ENCODE measurements at regions not wholly inside any gene's neighbourhood (a gene's known extent, or its start where the extent isn't known, plus 50 kb on each side); places are given as distances from the start of the nearest gene placed in this dataset.

DNA sequence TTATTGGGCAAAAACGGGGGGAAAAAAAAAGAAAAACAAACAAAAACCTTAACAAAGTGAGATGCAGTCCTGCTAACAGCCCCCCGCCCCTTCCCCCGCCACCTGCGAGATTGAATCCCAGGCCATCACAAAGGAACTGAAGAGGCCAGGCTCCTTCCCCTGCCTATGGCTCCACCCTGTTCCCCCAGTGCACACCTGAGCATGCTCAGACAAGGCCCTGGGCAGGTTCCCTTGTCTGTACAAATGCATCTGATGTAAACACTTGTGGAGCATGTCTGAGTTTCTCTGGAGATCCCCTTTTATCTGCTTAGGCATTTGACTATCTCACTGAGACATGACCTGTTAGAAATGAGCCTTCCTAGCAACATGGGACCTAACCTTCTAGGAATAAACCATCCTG lies 983.7 kb upstream of the PABPC4L start:
- WGBS, 3 donors: 52 to 72% (median 65%) methylated on average over 4 of the region's 4 CpGs
- FAIRE-seq (no peak), DNase-seq (no peak)
- H3K36me3 ChIP-seq (ENCODE audit: control insufficient read depth in 3 of 3, insufficient read depth in 2 of 3, low read depth in 1 of 3, low read length in 3 of 3): no peaks in the 10 kb centered on the region
- H3K4me3 ChIP-seq (ENCODE audit: low read depth in 1 of 3, low read length in 3 of 3): no peak overlapping the region
- H3K27ac ChIP-seq (ENCODE audit: low read depth in 1 of 3, low read length in 2 of 3): no peak overlapping the region
- peaks cover 0 to 8% of the 10 kb centered on the region in 2 donors for H3K9me3 ChIP-seq (ENCODE audit: control insufficient read depth in 2 of 2, insufficient read depth in 1 of 2, low read depth in 1 of 2, low read length in 1 of 2)
- no peaks in the 10 kb centered on the region for H3K27me3 ChIP-seq (ENCODE audit: control insufficient read depth in 3 of 3, insufficient read depth in 3 of 3, low read length in 3 of 3)
- no peaks in the 10 kb centered on the region for H3K4me1 ChIP-seq (ENCODE audit: control insufficient read depth in 3 of 3, insufficient read depth in 2 of 3, low read depth in 1 of 3, low read length in 2 of 3)

DNA sequence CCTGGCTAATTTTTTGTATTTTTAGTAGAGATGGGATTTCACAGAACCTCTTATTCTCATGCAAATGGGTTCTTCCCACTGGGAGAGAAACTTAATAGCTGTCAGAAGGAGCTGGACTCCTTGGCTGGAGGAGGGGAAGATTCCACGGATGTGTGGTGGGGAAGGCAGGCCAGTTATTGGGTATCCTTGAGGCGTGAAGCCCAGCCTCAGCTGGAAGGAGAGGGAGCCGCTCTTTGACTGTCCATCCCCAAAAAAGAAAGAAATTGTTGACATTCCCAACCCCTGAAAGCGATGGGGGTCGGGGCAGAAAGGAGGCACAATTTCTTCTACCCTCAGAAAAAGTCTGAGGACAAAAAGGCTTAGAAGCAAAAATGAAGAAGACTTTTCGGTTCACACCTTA lies 983.1 kb upstream of the PABPC4L start:
- Histone ChIP-seq H3K9me3 (ENCODE audit: control insufficient read depth in 2 of 2, insufficient read depth in 1 of 2, low read depth in 1 of 2, low read length in 1 of 2) (peaks cover 0 to 8% of the 10 kb centered on the region in 2 donors), H3K27me3 (ENCODE audit: control insufficient read depth in 3 of 3, insufficient read depth in 3 of 3, low read length in 3 of 3) (no peaks in the 10 kb centered on the region), H3K4me3 (ENCODE audit: low read depth in 1 of 3, low read length in 3 of 3) (no peak overlapping the region), H3K4me1 (ENCODE audit: control insufficient read depth in 3 of 3, insufficient read depth in 2 of 3, low read depth in 1 of 3, low read length in 2 of 3) (no peaks in the 10 kb centered on the region), H3K36me3 (ENCODE audit: control insufficient read depth in 3 of 3, insufficient read depth in 2 of 3, low read depth in 1 of 3, low read length in 3 of 3) (no peaks in the 10 kb centered on the region), H3K27ac (ENCODE audit: low read depth in 1 of 3, low read length in 2 of 3) (no peak overlapping the region)
- FAIRE-seq: no peak
- 72 to 80% (median 72%) methylated on average over 6 of the region's 6 CpGs for WGBS, 3 donors
- DNase-seq: no peak

DNA sequence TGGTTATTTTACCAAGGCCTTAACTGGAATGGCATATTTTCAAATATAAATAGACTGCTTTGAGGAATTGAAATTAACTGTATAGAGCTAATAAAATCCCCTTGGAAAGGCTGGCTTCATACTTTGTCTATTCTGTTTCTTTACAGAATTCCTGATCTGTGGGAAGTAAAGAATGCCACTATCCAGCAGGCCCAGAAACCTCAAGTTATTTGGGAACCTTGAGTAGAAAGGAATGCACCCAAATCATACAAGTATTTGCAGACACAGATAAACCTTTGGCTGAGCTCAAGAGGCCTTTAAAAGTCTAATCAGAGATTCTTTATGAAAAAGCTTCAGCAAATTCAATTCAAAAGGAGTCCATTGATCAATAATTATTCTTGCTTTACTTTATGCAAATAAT lies 975.7 kb upstream of the PABPC4L start:
- Histone ChIP-seq H3K27ac (ENCODE audit: low read depth in 1 of 3, low read length in 2 of 3) (no peak overlapping the region), H3K36me3 (ENCODE audit: control insufficient read depth in 3 of 3, insufficient read depth in 2 of 3, low read depth in 1 of 3, low read length in 3 of 3) (no peaks in the 10 kb centered on the region), H3K4me3 (ENCODE audit: low read depth in 1 of 3, low read length in 3 of 3) (no peak overlapping the region), H3K9me3 (ENCODE audit: control insufficient read depth in 2 of 2, insufficient read depth in 1 of 2, low read depth in 1 of 2, low read length in 1 of 2) (no peaks in the 10 kb centered on the region), H3K27me3 (ENCODE audit: control insufficient read depth in 3 of 3, insufficient read depth in 3 of 3, low read length in 3 of 3) (no peaks in the 10 kb centered on the region), H3K4me1 (ENCODE audit: control insufficient read depth in 3 of 3, insufficient read depth in 2 of 3, low read depth in 1 of 3, low read length in 2 of 3) (no peaks in the 10 kb centered on the region)
- FAIRE-seq (no peak), DNase-seq (no peak)

DNA sequence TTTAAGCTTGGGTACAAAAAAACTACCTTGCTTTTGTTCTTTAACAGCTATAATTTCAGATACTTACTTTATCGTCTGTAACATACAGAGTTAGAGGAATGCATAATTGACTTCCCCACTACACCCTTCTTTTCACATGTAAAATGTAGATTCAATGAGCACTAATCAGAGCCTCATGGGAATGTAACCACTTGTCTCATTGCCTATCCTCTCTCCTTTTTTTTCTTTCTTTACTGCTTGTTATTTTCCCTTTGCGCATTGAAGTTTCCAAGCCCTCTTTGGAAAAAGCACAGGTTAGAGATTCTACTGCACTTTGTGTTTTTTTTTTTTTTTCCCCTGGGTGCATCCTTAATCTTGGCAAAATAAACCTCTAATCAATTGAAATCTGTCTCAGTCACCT lies 965.1 kb upstream of the PABPC4L start:
- H3K9me3 ChIP-seq (ENCODE audit: control insufficient read depth in 2 of 2, insufficient read depth in 1 of 2, low read depth in 1 of 2, low read length in 1 of 2): no peaks in the 10 kb centered on the region
- 65 to 89% (median 73%) methylated on average over 2 of the region's 2 CpGs for WGBS, 3 donors
- H3K36me3 ChIP-seq (ENCODE audit: control insufficient read depth in 3 of 3, insufficient read depth in 2 of 3, low read depth in 1 of 3, low read length in 3 of 3): no peaks in the 10 kb centered on the region
- no peak overlapping the region for H3K27ac ChIP-seq (ENCODE audit: low read depth in 1 of 3, low read length in 2 of 3)
- H3K4me1 ChIP-seq (ENCODE audit: control insufficient read depth in 3 of 3, insufficient read depth in 2 of 3, low read depth in 1 of 3, low read length in 2 of 3): no peaks in the 10 kb centered on the region
- DNase-seq (no peak), FAIRE-seq (no peak)
- no peak overlapping the region for H3K4me3 ChIP-seq (ENCODE audit: low read depth in 1 of 3, low read length in 3 of 3)
- no peaks in the 10 kb centered on the region for H3K27me3 ChIP-seq (ENCODE audit: control insufficient read depth in 3 of 3, insufficient read depth in 3 of 3, low read length in 3 of 3)

DNA sequence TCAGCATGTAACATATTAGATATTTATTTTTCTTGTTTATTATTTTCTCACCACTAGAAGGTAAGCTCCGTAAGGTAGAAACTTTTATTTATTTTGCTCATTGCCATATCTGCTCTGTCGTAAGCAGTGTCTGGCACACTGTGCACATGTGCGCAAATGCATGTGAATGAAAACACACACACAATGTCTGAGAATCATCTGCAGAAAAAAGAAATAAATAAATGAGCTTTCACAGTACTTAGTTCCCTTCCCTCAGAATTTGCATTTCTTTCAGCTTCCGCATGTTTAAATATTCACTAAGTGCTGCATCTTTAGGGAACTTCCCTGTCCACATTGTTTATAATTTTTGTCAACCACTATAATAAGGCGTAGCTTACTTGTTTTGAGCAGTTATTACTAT lies 963.0 kb upstream of the PABPC4L start:
- Histone ChIP-seq H3K27ac (ENCODE audit: low read depth in 1 of 3, low read length in 2 of 3) (no peak overlapping the region), H3K27me3 (ENCODE audit: control insufficient read depth in 3 of 3, insufficient read depth in 3 of 3, low read length in 3 of 3) (no peaks in the 10 kb centered on the region), H3K4me3 (ENCODE audit: low read depth in 1 of 3, low read length in 3 of 3) (no peak overlapping the region), H3K9me3 (ENCODE audit: control insufficient read depth in 2 of 2, insufficient read depth in 1 of 2, low read depth in 1 of 2, low read length in 1 of 2) (no peaks in the 10 kb centered on the region), H3K36me3 (ENCODE audit: control insufficient read depth in 3 of 3, insufficient read depth in 2 of 3, low read depth in 1 of 3, low read length in 3 of 3) (no peaks in the 10 kb centered on the region), H3K4me1 (ENCODE audit: control insufficient read depth in 3 of 3, insufficient read depth in 2 of 3, low read depth in 1 of 3, low read length in 2 of 3) (no peaks in the 10 kb centered on the region)
- 74 to 83% (median 77%) methylated on average over 5 of the region's 5 CpGs for WGBS, 3 donors
- no peak for FAIRE-seq
- no peak for DNase-seq

DNA sequence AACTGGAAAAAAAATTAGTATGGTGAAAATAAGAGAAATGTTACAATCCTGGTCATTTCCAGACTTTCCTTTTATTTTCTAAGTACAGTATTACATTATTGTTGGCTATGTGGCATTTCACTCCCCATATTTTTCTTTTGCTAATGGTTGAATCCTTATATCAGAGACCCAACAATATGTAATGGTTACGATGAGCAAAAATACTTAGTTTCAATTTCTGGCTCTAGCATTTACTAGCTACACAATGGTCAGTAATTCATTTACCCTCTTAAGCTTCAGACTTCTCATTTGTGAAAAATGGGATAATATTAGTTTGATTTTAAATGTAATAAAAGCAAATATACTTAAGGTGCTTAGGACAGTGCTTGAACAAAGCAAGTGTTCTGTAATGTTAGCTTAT lies 942.9 kb upstream of the PABPC4L start:
- H3K4me1 ChIP-seq (ENCODE audit: control insufficient read depth in 3 of 3, insufficient read depth in 2 of 3, low read depth in 1 of 3, low read length in 2 of 3): no peaks in the 10 kb centered on the region
- H3K27ac ChIP-seq (ENCODE audit: low read depth in 1 of 3, low read length in 2 of 3): no peak overlapping the region
- DNase-seq (no peak), FAIRE-seq (no peak)
- H3K9me3 ChIP-seq (ENCODE audit: control insufficient read depth in 2 of 2, insufficient read depth in 1 of 2, low read depth in 1 of 2, low read length in 1 of 2): no peaks in the 10 kb centered on the region
- H3K27me3 ChIP-seq (ENCODE audit: control insufficient read depth in 3 of 3, insufficient read depth in 3 of 3, low read length in 3 of 3): no peaks in the 10 kb centered on the region
- 80 to 88% (median 83%) methylated on average over 1 of the region's 1 CpG for WGBS, 3 donors
- no peak overlapping the region for H3K4me3 ChIP-seq (ENCODE audit: low read depth in 1 of 3, low read length in 3 of 3)
- no peaks in the 10 kb centered on the region for H3K36me3 ChIP-seq (ENCODE audit: control insufficient read depth in 3 of 3, insufficient read depth in 2 of 3, low read depth in 1 of 3, low read length in 3 of 3)

DNA sequence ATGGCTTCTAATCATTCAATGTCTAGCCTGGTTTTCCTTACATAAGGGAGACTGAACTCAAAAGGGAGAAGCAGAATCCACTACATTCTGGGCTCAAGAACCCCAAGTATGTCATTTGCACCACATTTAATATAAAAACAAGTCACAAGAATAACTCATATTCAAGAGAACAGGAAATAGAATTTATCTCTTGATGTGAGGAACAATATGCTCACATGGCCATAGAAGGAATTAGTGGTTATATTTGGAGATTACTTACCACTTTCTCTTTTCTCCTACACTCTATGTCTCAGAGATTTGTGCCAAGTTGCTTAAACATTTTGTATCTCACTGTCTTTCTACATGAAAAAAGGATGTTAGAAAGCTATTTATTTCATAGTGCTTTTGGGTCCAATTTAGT lies 922.6 kb upstream of the PABPC4L start:
- H3K36me3 ChIP-seq (ENCODE audit: control insufficient read depth in 3 of 3, insufficient read depth in 2 of 3, low read depth in 1 of 3, low read length in 3 of 3): no peaks in the 10 kb centered on the region
- no peaks in the 10 kb centered on the region for H3K4me1 ChIP-seq (ENCODE audit: control insufficient read depth in 3 of 3, insufficient read depth in 2 of 3, low read depth in 1 of 3, low read length in 2 of 3)
- no peak for DNase-seq
- H3K9me3 ChIP-seq (ENCODE audit: control insufficient read depth in 2 of 2, insufficient read depth in 1 of 2, low read depth in 1 of 2, low read length in 1 of 2): no peaks in the 10 kb centered on the region
- no peaks in the 10 kb centered on the region for H3K27me3 ChIP-seq (ENCODE audit: control insufficient read depth in 3 of 3, insufficient read depth in 3 of 3, low read length in 3 of 3)
- H3K4me3 ChIP-seq (ENCODE audit: low read depth in 1 of 3, low read length in 3 of 3): no peak overlapping the region
- H3K27ac ChIP-seq (ENCODE audit: low read depth in 1 of 3, low read length in 2 of 3): no peak overlapping the region
- FAIRE-seq: no peak

DNA sequence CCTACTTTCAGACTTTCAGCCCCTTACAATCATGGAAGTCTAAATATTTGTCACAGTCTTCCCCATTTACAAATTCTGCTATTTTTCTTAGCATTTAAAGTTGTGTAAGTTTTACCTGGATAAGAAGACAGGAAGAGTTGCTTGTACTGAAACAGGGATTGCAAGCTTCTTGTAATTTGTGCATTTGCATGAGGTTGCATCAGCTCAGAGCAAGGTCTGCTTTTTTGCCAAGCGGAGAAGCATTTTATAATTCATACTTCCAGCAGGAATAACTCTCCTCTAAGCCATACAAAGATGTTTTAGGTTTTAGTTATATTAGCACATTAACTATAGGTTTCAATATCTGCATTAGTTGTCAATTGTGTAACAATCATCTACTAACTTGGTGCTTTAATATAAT lies 922.0 kb upstream of the PABPC4L start:
- DNase-seq: no peak
- Histone ChIP-seq H3K9me3 (ENCODE audit: control insufficient read depth in 2 of 2, insufficient read depth in 1 of 2, low read depth in 1 of 2, low read length in 1 of 2) (no peaks in the 10 kb centered on the region), H3K4me1 (ENCODE audit: control insufficient read depth in 3 of 3, insufficient read depth in 2 of 3, low read depth in 1 of 3, low read length in 2 of 3) (no peaks in the 10 kb centered on the region), H3K27ac (ENCODE audit: low read depth in 1 of 3, low read length in 2 of 3) (no peak overlapping the region), H3K27me3 (ENCODE audit: control insufficient read depth in 3 of 3, insufficient read depth in 3 of 3, low read length in 3 of 3) (no peaks in the 10 kb centered on the region), H3K4me3 (ENCODE audit: low read depth in 1 of 3, low read length in 3 of 3) (no peak overlapping the region), H3K36me3 (ENCODE audit: control insufficient read depth in 3 of 3, insufficient read depth in 2 of 3, low read depth in 1 of 3, low read length in 3 of 3) (no peaks in the 10 kb centered on the region)
- 94 to 100% (median 97%) methylated on average over 1 of the region's 1 CpG for WGBS, 3 donors
- FAIRE-seq: no peak

DNA sequence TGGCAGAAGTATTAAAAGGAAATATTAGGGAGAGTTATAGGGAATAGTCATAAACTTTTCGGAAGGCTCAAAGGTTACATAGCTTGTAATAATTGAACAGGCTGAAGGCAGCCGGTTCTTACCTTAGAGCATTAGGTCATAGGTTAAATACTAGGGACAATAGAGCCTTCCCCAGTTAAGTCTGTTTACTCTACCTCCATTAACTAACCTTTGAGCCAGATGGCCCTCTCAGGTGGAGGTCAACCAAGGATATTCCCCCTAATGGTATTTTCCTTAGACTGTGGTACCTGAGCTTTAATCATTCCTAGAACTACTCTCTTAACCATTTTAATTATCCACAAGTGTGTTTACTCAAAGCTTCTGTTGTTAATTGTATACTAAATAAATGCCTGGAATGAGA lies 920.9 kb upstream of the PABPC4L start:
- no peak for DNase-seq
- H3K4me3 ChIP-seq (ENCODE audit: low read depth in 1 of 3, low read length in 3 of 3): no peak overlapping the region
- H3K36me3 ChIP-seq (ENCODE audit: control insufficient read depth in 3 of 3, insufficient read depth in 2 of 3, low read depth in 1 of 3, low read length in 3 of 3): no peaks in the 10 kb centered on the region
- 26 to 71% (median 55%) methylated on average over 2 of the region's 2 CpGs for WGBS, 3 donors
- no peak overlapping the region for H3K27ac ChIP-seq (ENCODE audit: low read depth in 1 of 3, low read length in 2 of 3)
- H3K4me1 ChIP-seq (ENCODE audit: control insufficient read depth in 3 of 3, insufficient read depth in 2 of 3, low read depth in 1 of 3, low read length in 2 of 3): no peaks in the 10 kb centered on the region
- no peaks in the 10 kb centered on the region for H3K9me3 ChIP-seq (ENCODE audit: control insufficient read depth in 2 of 2, insufficient read depth in 1 of 2, low read depth in 1 of 2, low read length in 1 of 2)
- FAIRE-seq: no peak
- H3K27me3 ChIP-seq (ENCODE audit: control insufficient read depth in 3 of 3, insufficient read depth in 3 of 3, low read length in 3 of 3): no peaks in the 10 kb centered on the region
